NCI-H2081 treated with DMSO at 0.1 percent for 48 hours (cell line): ENCODE measurements at regions not wholly inside any gene's neighbourhood (a gene's known extent, or its start where the extent isn't known, plus 50 kb on each side); places are given as distances from the start of the nearest gene placed in this dataset.

Source experiments
- DNase-seq: peaks from one replicate; lab custom pipeline; 2025; lab: John Stamatoyannopoulos, UW

- no peak for DNase-seq
Observed at GRCh38 chr7:145269418-145270161, 433.7 kb upstream of the TPK1 start.

- no peak for DNase-seq
Observed at GRCh38 chr7:145265180-145265579, 429.3 kb upstream of the TPK1 start.

- no peak for DNase-seq
Observed at GRCh38 chr7:145263886-145264285, 428.0 kb upstream of the TPK1 start.

- DNase-seq: no peak
Observed at GRCh38 chr7:145252031-145252430, 416.2 kb upstream of the TPK1 start.

GRCh38 chr7:145224775-145225174, 388.9 kb upstream of the TPK1 start:
- no peak for DNase-seq

- no peak for DNase-seq
Observed at GRCh38 chr7:145219461-145219860, 383.6 kb upstream of the TPK1 start.

GRCh38 chr7:145216866-145217265, 381.0 kb upstream of the TPK1 start:
- DNase-seq: no peak

GRCh38 chr7:145212050-145212449, 376.2 kb upstream of the TPK1 start:
- DNase-seq: no peak

GRCh38 chr7:145211211-145211610, 375.4 kb upstream of the TPK1 start:
- no peak for DNase-seq

GRCh38 chr7:145193951-145194350, 358.1 kb upstream of the TPK1 start:
- DNase-seq: no peak

- DNase-seq: no peak
Observed at GRCh38 chr7:145184956-145185355, 349.1 kb upstream of the TPK1 start.

- no peak for DNase-seq
Observed at GRCh38 chr7:145183069-145183468, 347.2 kb upstream of the TPK1 start.

- DNase-seq: no peak
Observed at GRCh38 chr7:145175366-145175765, 339.5 kb upstream of the TPK1 start.

GRCh38 chr7:145169908-145170307, 334.1 kb upstream of the TPK1 start:
- peak; percentile 44 for DNase-seq

- no peak for DNase-seq
Observed at GRCh38 chr7:145168879-145169278, 333.0 kb upstream of the TPK1 start.

GRCh38 chr7:145168427-145168826, 332.6 kb upstream of the TPK1 start:
- DNase-seq: no peak

- no peak for DNase-seq
Observed at GRCh38 chr7:145156834-145157233, 321.0 kb upstream of the TPK1 start.

GRCh38 chr7:145152589-145152988, 316.7 kb upstream of the TPK1 start:
- DNase-seq: no peak

- DNase-seq: no peak
Observed at GRCh38 chr7:145151676-145152075, 315.8 kb upstream of the TPK1 start.

- no peak for DNase-seq
Observed at GRCh38 chr7:145147865-145148264, 312.0 kb upstream of the TPK1 start.

- DNase-seq: no peak
Observed at GRCh38 chr7:145143685-145144084, 307.8 kb upstream of the TPK1 start.

- no peak for DNase-seq
Observed at GRCh38 chr7:145134377-145134776, 298.5 kb upstream of the TPK1 start.

GRCh38 chr7:145123502-145123901, 287.6 kb upstream of the TPK1 start:
- no peak for DNase-seq

- DNase-seq: peak; percentile 66
Observed at GRCh38 chr7:145106001-145106400, 270.1 kb upstream of the TPK1 start.
